Common myeloid progenitor, CD34-positive (primary cell): ENCODE measurements at regions not wholly inside any gene's neighbourhood (a gene's known extent, or its start where the extent isn't known, plus 50 kb on each side); places are given as distances from the start of the nearest gene placed in this dataset.

ENCODE experiments used
- CTCF ChIA-PET: fragments of 350-600 bp; sonication (Branson Sonifier 250); formaldehyde crosslinking; loops from one replicate; lab custom pipeline; 2021; ENCODE audit warnings: antibody characterized with exemption; lab: Charles Lee
- POLR2A ChIA-PET: fragments of 350-600 bp; sonication (Branson Sonifier 250); formaldehyde crosslinking; loops from one replicate; lab custom pipeline; 2021; ENCODE audit warnings: antibody characterized with exemption; lab: Charles Lee
- DNase-seq, 3 donors: peaks; one replicate each; pipeline versions ENCODE4 v3.0.0 to v3.0.0-alpha.2; 2013
- H3K27ac ChIP-seq, 2 experiments: 1 replicate in 1 of 2; 2 replicates in 1 of 2; pipeline ENCODE4 v1.7.0; 2013; ENCODE audit warnings: inconsistent platforms in 2 of 2, low read length in 2 of 2, mild to moderate bottlenecking in 2 of 2, low read depth in 1 of 2, moderate library complexity in 1 of 2; ENCODE audit not compliant: severe bottlenecking in 2 of 2, insufficient read depth in 1 of 2, poor library complexity in 1 of 2
- H3K27me3 ChIP-seq, 5 experiments: replicated peaks in 2 of 5; 1 replicate in 3 of 5; 2 replicates in 2 of 5; pipeline versions ENCODE4 v1.6.1 to v1.7.0; 2013; ENCODE audit warnings: low read length in 4 of 5, mild to moderate bottlenecking in 2 of 5, moderate library complexity in 2 of 5, inconsistent platforms in 1 of 5; ENCODE audit not compliant: insufficient read depth in 5 of 5, control insufficient read depth in 4 of 5
- H3K36me3 ChIP-seq, 4 experiments: 1 replicate in 2 of 4; 2 replicates in 2 of 4; pipeline versions ENCODE4 v1.6.1 to v1.7.0; 2013; ENCODE audit warnings: low read length in 3 of 4, control low read depth in 1 of 4, mild to moderate bottlenecking in 1 of 4; ENCODE audit not compliant: control insufficient read depth in 4 of 4, insufficient read depth in 4 of 4
- H3K4me1 ChIP-seq, 4 experiments: 1 replicate in 3 of 4; 2 replicates in 1 of 4; pipeline versions ENCODE4 v1.6.1 to v1.7.1; 2013; ENCODE audit warnings: low read length in 3 of 4, mild to moderate bottlenecking in 3 of 4, control low read depth in 1 of 4, inconsistent platforms in 1 of 4, moderate library complexity in 1 of 4; ENCODE audit not compliant: control insufficient read depth in 4 of 4, insufficient read depth in 4 of 4; ENCODE audit errors: control extremely low read depth in 1 of 4
- H3K4me3 ChIP-seq, 7 experiments: 1 replicate in 4 of 7; 2 replicates in 3 of 7; pipeline versions ENCODE4 v1.5.1 to v1.7.0; 2013; ENCODE audit warnings: mild to moderate bottlenecking in 7 of 7, low read length in 6 of 7, moderate library complexity in 6 of 7, inconsistent platforms in 2 of 7, low read depth in 2 of 7, control low read depth in 1 of 7; ENCODE audit not compliant: insufficient read depth in 4 of 7, control insufficient read depth in 1 of 7; ENCODE audit errors: extremely low read depth in 1 of 7
- H3K9me3 ChIP-seq, 5 experiments: 1 replicate in 4 of 5; 2 replicates in 1 of 5; pipeline versions ENCODE4 v1.6.1 to v1.7.1; 2013; ENCODE audit warnings: low read length in 4 of 5, mild to moderate bottlenecking in 2 of 5, inconsistent platforms in 1 of 5, low read depth in 1 of 5, moderate library complexity in 1 of 5; ENCODE audit not compliant: control insufficient read depth in 4 of 5, insufficient read depth in 2 of 5; ENCODE audit errors: control extremely low read depth in 1 of 5
- WGBS: methylation state at CpG from one replicate; pipeline ENCODE4 v1.1.5; 2013; ENCODE audit not compliant: insufficient coverage; 5-methylcytosine and 5-hydroxymethylcytosine counted together

DNA sequence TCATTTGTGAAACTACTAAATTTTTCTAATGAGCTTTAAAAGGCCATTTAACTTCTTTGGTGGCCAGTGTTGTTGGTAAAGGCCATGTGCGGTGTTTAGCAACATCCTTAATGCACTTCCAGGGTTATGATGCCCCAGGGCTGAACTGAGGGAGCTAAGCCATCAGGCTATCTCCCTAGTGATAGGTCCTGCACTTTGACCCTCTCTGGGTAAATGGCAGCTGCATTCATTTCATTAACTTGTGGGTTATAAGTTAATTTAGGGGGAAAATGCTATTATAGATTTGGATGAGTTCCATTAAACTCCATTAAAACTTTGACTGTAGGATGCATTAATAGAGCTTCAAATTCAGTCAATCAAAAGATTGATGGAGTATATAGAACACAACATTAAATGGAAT is 366.7 kb upstream of the ZNF717 start:
- ChIA-PET POLR2A (no interaction called here), CTCF (no interaction called here)
- Histone ChIP-seq H3K4me3 (no peak overlapping the region), H3K27ac (no peak overlapping the region), H3K4me1 (no peaks in the 10 kb centered on the region), H3K9me3 (peaks cover 0 to 2% (median 0%) of the 10 kb centered on the region in 5 experiments), H3K36me3 (no peaks in the 10 kb centered on the region), H3K27me3 (no peaks in the 10 kb centered on the region)
- WGBS: 75% methylated on average over 1 of the region's 1 CpG
- no peak for DNase-seq

DNA sequence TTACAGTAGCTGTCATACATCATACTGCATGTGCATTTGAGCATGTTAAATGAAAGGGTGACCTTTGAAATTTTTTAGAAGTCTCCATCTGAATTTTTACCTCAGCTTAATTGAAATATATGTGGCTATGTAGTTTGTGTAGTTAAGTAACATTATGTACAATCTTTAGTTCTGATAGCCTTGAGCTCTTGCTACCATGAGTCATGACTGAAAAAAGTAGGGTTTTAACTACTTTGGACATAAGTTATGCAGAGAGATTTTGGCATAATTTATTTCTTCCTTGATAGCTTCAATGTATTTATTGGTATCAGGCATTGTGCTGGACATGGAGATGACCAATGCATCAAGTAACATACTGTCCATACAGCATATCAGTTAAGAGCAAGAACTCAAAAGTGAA is 376.5 kb upstream of the ZNF717 start:
- ChIA-PET POLR2A (no interaction called here), CTCF (no interaction called here)
- Histone ChIP-seq H3K4me3 (no peak overlapping the region), H3K27me3 (no peaks in the 10 kb centered on the region), H3K27ac (no peak overlapping the region), H3K36me3 (no peaks in the 10 kb centered on the region), H3K4me1 (no peaks in the 10 kb centered on the region), H3K9me3 (no peaks in the 10 kb centered on the region)
- DNase-seq: no peak

DNA sequence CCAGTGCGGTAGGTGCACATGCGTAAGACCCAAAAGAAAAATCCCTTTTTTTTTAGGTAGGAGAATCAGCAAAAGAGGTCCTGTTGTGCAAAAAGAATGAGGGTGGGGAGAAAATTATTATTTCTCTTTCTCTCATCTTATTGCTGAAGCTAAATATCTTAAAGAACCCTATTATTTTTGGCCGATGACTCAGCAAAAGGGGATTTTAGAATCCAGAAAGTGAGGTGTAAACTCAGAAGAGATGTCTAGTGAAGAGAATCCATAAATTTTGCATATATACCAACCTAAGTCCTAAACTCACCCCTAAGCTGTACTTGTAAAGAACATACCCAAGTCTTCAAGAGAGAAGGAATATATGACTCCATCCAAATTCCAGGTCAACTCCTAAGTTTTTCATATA is 386.3 kb upstream of the ZNF717 start:
- Histone ChIP-seq H3K36me3 (no peaks in the 10 kb centered on the region), H3K27ac (no peak overlapping the region), H3K4me1 (no peaks in the 10 kb centered on the region), H3K27me3 (no peaks in the 10 kb centered on the region), H3K4me3 (no peak overlapping the region), H3K9me3 (no peaks in the 10 kb centered on the region)
- ChIA-PET CTCF (no interaction called here), POLR2A (no interaction called here)
- WGBS: no CpG with 5 or more reads among the region's 3 CpGs
- no peak for DNase-seq

DNA sequence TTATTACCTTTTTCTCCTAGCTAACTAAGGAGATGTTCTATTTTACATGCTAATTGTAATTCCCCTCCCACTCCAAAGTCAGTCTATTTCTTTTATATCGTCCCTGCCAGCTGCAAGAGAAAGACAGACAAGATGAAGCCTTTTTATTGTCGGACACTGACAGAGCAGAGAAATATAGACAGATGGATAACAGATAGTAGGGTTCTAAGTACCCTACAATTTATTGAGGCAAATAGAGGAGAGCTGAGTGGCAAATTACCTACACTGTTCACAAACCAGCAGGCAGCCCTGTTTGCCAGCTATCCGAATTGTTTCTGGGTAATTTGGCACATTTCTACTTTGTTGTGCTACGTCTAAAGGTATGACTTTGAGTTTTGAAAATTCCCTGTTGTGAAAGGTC is 392.3 kb upstream of the ZNF717 start:
- ChIA-PET CTCF (no interaction called here), POLR2A (no interaction called here)
- DNase-seq: no peak
- Histone ChIP-seq H3K27ac (no peak overlapping the region), H3K36me3 (no peaks in the 10 kb centered on the region), H3K9me3 (no peaks in the 10 kb centered on the region), H3K4me3 (no peak overlapping the region), H3K27me3 (no peaks in the 10 kb centered on the region), H3K4me1 (no peaks in the 10 kb centered on the region)
- WGBS: 90% methylated on average over 4 of the region's 4 CpGs

DNA sequence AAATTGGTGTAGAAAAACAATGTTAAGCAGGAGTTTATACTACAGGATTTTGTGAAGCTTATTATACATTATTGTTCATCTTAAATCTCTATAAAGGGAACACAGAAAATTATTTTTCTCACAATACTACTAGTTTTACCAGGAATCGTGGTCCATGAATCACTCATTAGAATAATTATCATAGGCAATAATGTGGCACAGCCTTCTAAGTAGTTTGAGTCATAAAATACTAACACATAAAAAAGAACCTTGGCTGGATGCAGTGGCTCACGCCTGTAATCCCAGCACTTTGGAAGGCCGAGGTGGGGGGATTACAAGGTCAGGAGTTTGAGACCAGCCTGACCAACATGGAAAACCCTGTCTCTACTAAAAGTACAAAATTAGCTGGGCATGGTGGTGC is 393.1 kb upstream of the ZNF717 start:
- no peak overlapping the region for H3K27ac ChIP-seq
- no peak overlapping the region for H3K4me3 ChIP-seq
- no peak for DNase-seq
- no peaks in the 10 kb centered on the region for H3K4me1 ChIP-seq
- WGBS: 100% methylated on average over 2 of the region's 3 CpGs
- no peaks in the 10 kb centered on the region for H3K36me3 ChIP-seq
- H3K9me3 ChIP-seq: no peaks in the 10 kb centered on the region
- POLR2A ChIA-PET: no interaction called here
- CTCF ChIA-PET: no interaction called here
- H3K27me3 ChIP-seq: no peaks in the 10 kb centered on the region

DNA sequence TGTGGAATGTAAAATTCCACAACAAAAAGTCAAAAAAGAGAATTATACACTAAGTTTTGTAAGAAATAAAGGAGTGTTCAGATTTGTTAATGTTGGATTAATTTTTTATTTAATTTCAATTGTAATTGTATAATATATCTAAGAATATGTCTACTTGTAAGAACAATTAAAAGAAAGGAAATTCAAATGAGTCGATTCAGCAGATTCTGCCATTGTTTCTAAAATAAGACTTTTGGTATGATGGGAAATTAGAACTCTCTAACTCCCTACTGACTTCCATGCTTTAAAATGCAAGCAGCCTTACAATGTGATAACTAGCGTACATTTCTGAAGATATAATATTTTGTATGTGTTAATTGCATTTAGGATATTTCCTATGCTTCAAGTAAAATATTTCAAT is 395.9 kb upstream of the ZNF717 start:
- H3K27me3 ChIP-seq: no peaks in the 10 kb centered on the region

DNA sequence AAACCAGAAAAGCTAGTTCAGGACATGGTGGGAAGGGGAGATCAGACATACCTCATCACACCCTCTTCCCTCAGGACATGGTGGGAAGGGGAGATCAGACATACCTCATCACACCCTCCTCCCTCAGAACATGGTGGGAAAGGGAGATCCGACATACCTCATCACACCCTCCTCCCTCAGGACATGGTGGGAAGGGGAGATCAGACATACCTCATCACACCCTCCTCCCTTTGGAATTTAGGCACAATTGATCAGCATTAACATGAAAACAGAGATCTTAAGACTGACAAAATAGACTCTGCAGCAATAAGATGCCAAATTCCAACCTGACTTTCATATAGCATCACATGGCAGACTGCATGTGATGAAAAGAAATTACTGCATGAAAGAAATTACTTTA is 412.7 kb upstream of the ZNF717 start:
- Histone ChIP-seq H3K36me3 (no peaks in the 10 kb centered on the region), H3K27me3 (no peaks in the 10 kb centered on the region), H3K4me1 (no peaks in the 10 kb centered on the region), H3K9me3 (no peaks in the 10 kb centered on the region), H3K4me3 (no peak overlapping the region), H3K27ac (no peak overlapping the region)
- no peak for DNase-seq
- POLR2A ChIA-PET: no interaction called here
- no CpG with 5 or more reads among the region's 1 CpG for WGBS
- CTCF ChIA-PET: no interaction called here

More for the DNA sequence above, 395.9 kb upstream of the ZNF717 start:
- whole genome bisulfite sequencing: no CpG with 5 or more reads among the region's 2 CpGs
- POLR2A ChIA-PET: no interaction called here
- Histone ChIP-seq H3K4me3 (no peak overlapping the region), H3K9me3 (no peaks in the 10 kb centered on the region), H3K27ac (no peak overlapping the region), H3K36me3 (no peaks in the 10 kb centered on the region), H3K4me1 (no peaks in the 10 kb centered on the region)
- CTCF ChIA-PET: no interaction called here
- no peak for DNase-seq
